ENCODE measurements at regions not wholly inside any gene's neighbourhood (a gene's known extent, or its start where the extent isn't known, plus 50 kb on each side); places are given as distances from the start of the nearest gene placed in this dataset.

GRCh38 chr12:107978641-107979040 is 150.4 kb upstream of the WSCD2 start:
- TF ChIP-seq CTCF (IDR thresholded peaks at IDR 0.05; ENCODE audit: low read depth, low read length, missing input control): no peak
- TF ChIP-seq MAX (IDR thresholded peaks at IDR 0.05): no peak
- TF ChIP-seq REST (IDR thresholded peaks at IDR 0.05): no peak
- TF ChIP-seq TAF1 (conservative IDR thresholded peaks at IDR 0.05): no peak
